Heart left ventricle (tissue), 13 donors: ENCODE measurements at regions not wholly inside any gene's neighbourhood (a gene's known extent, or its start where the extent isn't known, plus 50 kb on each side); places are given as distances from the start of the nearest gene placed in this dataset.

ENCODE experiments used
- CTCF ChIP-seq, 12 donors: fragments of 200-600 bp; sonication (generic) in 4 of 12; IDR thresholded peaks; one replicate each; pipeline versions ENCODE4 v1.5.0 to v1.8.0; 2018 to 2022; ENCODE audit warnings: antibody characterized with exemption in 12 of 12, mild to moderate bottlenecking in 5 of 12
- POLR2A ChIP-seq, 2 donors: fragments of 450-650 bp; IDR thresholded peaks; one replicate each; pipeline ENCODE4 v1.6.1; 2017; ENCODE audit warnings: antibody characterized with exemption in 2 of 2, mild to moderate bottlenecking in 2 of 2, moderate library complexity in 2 of 2
- donor health status: ischemic (EF 13 %, LVEDD 7.1; RV severe dilation, severe dysfunction).
- donor health status: DM: no; HTN: yes; CAD: no.
- donor health status: DM: no; HTN: no; CAD: no.
- donor health status: ischemic (EF 25% LVEDD 6.9; RV normal size, moderate dysfunction).
- donor health status: ischemic (EF 25% LVEDD 5.7; RV mildly dilated, moderate dysfunction).
- donor health status: ischemic (EF 35%, LVEDD 5.7; RV mildly dilated, moderate dysfunction).
- donor health status: nonischemic (EF 11% LVEDD 7.7; RV severe dilation, severe dysfunction).
- donor health status: DM: yes; HTN: yes; CAD: no.
- donor health status: PGD.
- donor health status: ischemic (EF 29% LVEDD 5.4; RV normal size, mild dysfunction).
- donor health status: nonischemic (EF 23%, LVEDD 6.1; RV moderate dilation, normal function).

- no peak for TF ChIP-seq CTCF (IDR thresholded peaks at IDR 0.05)
- no peak for TF ChIP-seq POLR2A (IDR thresholded peaks at IDR 0.05)
Observed at GRCh38 chr12:107875786-107876185, 101.3 kb downstream of the ASCL4 start.
